SK-N-SH (cell line): ENCODE measurements at regions not wholly inside any gene's neighbourhood (a gene's known extent, or its start where the extent isn't known, plus 50 kb on each side); places are given as distances from the start of the nearest gene placed in this dataset.
"Not testable (repeated sequence)": the region's sequence is repeated elsewhere in the genome, so short reads cannot be mapped to it uniquely, and the experiment has no call there.

Experiments used
- FOXM1 ChIP-seq: IDR thresholded peaks from 2 replicates; pipeline ENCODE4 v1.4.0; 2012; ENCODE audit warnings: low read depth, mild to moderate bottlenecking
- RXRA ChIP-seq: IDR thresholded peaks from 2 replicates; pipeline ENCODE4 v1.4.0; 2012; ENCODE audit warnings: low read depth, mild to moderate bottlenecking, borderline replicate concordance
- TAF1 ChIP-seq: IDR thresholded peaks from 2 replicates; pipeline ENCODE4 v1.6.1; 2012; ENCODE audit warnings: low read depth, mild to moderate bottlenecking, low read length, moderate library complexity, borderline replicate concordance
- TF ChIP-seq, protein P1 (sequence below): IDR thresholded peaks from 2 replicates; pipeline ENCODE4; 2012
- TF ChIP-seq, protein P2 (sequence below): fragments of 200-600 bp; sonication (generic); IDR thresholded peaks from 2 replicates; pipeline ENCODE4 v1.6.1; 2017; ENCODE audit warnings: antibody characterized with exemption, mild to moderate bottlenecking, moderate library complexity

DNA sequence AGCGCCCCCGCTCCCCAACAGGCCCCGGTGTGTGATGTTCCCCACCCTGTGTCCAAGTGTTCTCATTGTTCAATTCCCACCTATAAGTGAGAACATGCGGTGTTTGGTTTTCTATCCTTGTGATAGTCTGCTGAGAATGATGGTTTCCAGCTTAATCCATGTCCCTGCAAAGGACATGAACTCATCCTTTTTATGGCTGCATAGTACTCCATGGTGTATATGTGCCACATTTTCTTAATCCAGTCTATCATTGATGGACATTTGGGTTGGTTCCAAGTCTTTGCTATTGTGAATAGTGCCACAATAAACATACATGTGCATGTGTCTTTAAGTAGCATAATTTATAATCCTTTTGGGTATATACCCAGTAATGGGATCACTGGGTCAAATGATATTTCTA is 59.8 kb upstream of the ADPGK start:
- TF ChIP-seq, protein P1, sequence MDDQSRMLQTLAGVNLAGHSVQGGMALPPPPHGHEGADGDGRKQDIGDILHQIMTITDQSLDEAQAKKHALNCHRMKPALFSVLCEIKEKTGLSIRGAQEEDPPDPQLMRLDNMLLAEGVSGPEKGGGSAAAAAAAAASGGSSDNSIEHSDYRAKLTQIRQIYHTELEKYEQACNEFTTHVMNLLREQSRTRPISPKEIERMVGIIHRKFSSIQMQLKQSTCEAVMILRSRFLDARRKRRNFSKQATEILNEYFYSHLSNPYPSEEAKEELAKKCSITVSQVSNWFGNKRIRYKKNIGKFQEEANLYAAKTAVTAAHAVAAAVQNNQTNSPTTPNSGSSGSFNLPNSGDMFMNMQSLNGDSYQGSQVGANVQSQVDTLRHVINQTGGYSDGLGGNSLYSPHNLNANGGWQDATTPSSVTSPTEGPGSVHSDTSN = not testable (repeated sequence)
- not testable (repeated sequence) for TF ChIP-seq FOXM1, RXRA, TAF1
- TF ChIP-seq, protein P2, sequence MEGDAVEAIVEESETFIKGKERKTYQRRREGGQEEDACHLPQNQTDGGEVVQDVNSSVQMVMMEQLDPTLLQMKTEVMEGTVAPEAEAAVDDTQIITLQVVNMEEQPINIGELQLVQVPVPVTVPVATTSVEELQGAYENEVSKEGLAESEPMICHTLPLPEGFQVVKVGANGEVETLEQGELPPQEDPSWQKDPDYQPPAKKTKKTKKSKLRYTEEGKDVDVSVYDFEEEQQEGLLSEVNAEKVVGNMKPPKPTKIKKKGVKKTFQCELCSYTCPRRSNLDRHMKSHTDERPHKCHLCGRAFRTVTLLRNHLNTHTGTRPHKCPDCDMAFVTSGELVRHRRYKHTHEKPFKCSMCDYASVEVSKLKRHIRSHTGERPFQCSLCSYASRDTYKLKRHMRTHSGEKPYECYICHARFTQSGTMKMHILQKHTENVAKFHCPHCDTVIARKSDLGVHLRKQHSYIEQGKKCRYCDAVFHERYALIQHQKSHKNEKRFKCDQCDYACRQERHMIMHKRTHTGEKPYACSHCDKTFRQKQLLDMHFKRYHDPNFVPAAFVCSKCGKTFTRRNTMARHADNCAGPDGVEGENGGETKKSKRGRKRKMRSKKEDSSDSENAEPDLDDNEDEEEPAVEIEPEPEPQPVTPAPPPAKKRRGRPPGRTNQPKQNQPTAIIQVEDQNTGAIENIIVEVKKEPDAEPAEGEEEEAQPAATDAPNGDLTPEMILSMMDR = not testable (repeated sequence)
